Left colon (tissue), 2 donors: ENCODE measurements at regions not wholly inside any gene's neighbourhood (a gene's known extent, or its start where the extent isn't known, plus 50 kb on each side); places are given as distances from the start of the nearest gene placed in this dataset.

Experiments
- ATAC-seq: fragments of 200-7000 bp; cut with Tn5 transposase; one replicate; pipeline ENCODE4 v1.9.1; 2020; ENCODE audit warnings: mild to moderate bottlenecking, moderate library complexity
- DNase-seq, 2 donors: peaks; one replicate each; pipeline ENCODE4 v3.0.0-alpha.2; 2020
- intact Hi-C, 2 donors: fragments of 100-400 bp; cut with DNase I in 1 of 2; cut with micrococcal nuclease in 1 of 2; formaldehyde crosslinking; loops; one replicate each; pipeline versions ENCODE4 v1.11.2 to v1.14.0; 2022; cut with DNase I, micrococcal nuclease
- donor health status: DM: no; HTN: no; CAD: no.
- donor health status: DM: yes; HTN: yes; CAD: no.

DNA sequence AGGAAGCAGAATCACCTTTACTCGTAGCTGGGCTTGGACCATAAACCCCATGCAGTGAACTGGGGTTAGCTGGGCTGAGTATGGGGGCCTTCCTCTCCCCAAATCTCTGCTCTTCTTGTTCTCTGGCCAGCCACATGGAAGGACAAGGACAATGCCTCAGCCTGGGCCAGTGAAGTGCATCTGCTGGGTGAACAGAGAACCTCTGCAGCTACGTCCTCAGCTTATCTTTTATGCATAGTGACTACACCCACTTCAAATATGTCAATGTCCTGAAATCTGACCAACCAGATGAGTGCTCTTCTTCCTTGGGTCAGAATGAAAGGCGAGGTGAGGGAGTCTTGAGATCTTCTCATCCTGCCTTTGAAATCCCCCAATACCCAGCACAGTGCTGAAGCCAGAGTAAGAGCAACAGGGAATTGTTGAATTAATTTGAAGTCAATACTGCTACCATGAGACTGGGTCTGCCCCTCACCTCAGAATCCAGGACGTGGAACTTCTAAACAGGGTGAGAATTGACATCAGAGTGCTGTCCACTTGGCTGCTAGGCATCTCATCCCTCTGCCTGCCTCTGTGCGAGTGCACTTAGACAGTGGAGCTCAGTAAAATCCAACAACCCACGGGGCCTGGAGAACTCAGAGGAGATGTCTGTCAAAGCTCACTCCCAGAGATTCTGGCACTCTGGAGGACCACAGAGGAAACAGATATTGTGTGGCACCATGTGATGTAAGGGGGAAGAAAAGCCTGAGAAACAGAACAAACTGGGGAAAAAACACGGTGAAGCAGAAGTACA, 99.0 kb downstream of the IER5 start:
- ATAC-seq (no peak), DNase-seq (no peak)
- intact Hi-C loops = loop anchor here in 1 of 2 donors (5.0 kb wide), 1 partner anchor 240 kb away; no protein-coding TSS in a partner anchor

DNA sequence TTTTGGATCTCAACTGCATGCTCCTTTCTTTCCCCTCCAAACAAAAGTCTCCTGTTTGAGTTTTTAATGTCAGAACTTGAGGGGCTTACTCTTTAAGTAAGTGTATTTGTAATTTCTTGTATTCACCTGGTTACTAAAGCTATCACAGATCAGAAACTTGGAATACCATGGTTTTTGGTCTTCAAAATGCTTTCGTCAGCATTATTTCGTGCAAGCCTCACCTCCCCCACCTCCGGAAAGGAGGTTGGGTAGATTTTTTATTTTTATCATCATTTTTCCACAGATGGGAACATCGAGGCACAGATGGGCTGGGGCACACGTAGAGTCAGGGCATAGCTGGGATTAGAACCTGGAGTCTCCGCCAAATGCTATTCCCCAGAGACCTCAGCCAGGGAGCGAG, 100.7 kb downstream of the IER5 start:
- DNase-seq = no peak
- intact Hi-C loops = loop anchor here in 1 of 2 donors (5.0 kb wide), 1 partner anchor 238 kb away; no protein-coding TSS in a partner anchor
- no peak for ATAC-seq

DNA sequence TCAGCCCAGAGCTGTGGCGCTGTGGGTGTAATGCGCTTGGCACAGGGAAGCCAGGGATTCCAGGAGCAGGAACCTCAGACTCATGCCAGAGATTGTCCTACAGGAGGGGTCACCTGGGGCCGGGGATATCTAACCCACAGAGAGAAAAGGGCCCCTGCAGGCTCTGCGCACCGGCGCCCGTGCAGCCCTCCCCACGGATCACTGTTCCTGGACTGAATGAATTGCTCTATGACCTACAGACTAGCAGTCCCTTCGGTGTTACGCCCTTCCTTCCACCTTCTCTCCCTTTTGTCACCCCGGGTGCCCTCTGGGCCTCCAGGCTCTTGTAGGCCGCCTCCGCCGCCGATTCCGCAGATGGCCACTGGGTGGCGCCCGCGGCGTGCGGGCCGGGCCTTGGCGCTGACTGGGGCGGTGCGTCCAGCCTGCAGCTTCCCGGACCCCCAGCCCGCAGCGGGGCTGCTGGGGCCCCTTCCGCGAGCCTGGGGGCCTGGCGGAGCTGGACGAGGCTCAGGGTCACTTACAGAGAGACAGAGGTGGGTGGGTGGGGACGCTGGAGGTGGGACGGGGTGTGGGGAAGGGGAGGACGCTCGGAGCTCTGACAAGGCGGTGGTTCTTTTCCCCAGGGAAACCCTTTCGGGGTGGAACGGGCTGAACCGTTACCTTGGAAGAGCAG, 101.3 kb downstream of the IER5 start:
- peak; percentile 45 to 68 for DNase-seq
- peak; percentile 94 for ATAC-seq
- intact Hi-C loops = loop anchor here (5.0 kb wide), 1 partner anchor 237 kb away; no protein-coding TSS in a partner anchor

DNA sequence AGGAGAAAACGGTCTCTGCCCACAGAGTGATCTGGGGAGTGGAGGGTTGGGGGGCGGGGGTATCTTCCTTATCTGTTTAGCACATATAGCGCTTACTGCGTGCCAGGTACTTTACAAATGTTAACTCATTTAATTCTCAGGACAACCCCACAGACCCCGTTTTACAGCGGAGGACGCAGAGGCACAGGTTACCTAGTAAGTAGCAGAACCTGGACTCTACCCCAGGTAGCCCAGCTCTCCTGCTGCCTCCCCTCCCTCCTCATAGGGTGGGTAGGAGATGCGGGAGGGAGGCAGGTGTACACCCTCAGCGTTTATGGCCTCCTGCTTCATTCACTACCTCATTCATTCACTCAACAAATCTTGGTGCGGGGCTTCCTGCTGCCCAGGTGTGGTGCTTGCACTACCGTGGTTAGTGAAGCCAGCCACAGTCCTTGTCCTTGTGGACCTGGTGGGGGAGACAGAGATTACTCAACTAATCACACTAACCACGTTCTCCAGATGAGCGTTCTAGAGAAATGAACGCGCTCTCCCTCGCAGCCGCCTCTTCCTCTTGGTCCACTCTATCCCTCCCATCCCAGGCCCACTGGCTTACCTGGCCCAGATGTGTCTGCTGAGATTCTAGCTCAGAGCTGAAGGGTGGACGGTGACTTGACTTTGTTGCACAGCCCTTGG, 102.0 kb downstream of the IER5 start:
- DNase-seq (no peak), ATAC-seq (peak; percentile 16)
- intact Hi-C loops = loop anchor here in 1 of 2 donors (5.0 kb wide), 1 partner anchor 237 kb away; no protein-coding TSS in a partner anchor

DNA sequence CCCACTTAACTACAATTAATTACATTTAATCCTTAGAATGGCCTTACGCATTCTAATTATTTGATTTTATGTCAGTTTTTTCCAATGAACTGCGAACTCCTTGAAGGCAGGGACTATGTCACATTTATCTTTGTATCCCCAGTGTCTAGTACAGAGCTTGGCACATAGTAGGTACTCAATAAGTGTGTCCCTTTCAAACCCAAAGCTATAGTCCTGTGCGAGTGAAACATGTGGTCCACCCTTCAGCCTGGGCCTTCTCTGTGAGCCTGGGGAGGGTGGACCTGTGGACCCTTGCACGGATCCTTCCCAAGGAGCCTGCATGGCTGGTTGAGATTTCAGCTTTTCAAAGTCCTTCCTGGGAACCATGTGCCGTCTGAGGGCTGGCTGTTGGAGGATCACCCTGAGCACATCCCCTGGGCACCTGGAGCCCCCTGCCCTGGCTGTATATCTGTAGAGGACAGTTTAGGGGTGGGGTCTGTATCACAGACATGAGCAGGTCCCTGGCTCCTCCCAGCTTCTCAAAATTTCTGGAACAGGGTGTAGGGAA, 103.1 kb downstream of the IER5 start:
- ATAC-seq = no peak
- no peak for DNase-seq
- intact Hi-C loops = loop anchor here in 1 of 2 donors (5.0 kb wide), 1 partner anchor 236 kb away; no protein-coding TSS in a partner anchor

DNA sequence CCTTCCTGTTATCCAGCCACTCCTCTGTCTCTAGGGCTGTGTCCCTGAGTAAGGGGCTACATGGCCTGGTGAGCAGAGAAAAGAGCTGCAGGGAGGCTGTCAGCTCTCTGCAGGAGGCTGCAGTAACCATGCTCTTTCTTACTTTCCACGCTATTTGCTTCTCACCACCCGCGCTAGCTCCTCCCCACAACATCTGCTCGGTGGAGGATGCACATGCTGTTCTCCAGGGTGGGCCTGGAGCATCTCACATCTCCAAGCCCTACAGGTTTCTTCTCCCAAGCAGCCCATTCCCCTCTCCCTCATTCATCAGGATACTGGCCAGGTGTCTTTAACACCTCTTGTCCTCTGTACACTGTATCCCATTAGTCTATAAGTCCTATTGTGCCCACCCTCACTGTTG, 103.8 kb downstream of the IER5 start:
- intact Hi-C loops = loop anchor here in 1 of 2 donors (5.0 kb wide), 1 partner anchor 235 kb away; no protein-coding TSS in a partner anchor
- ATAC-seq (no peak), DNase-seq (no peak)

DNA sequence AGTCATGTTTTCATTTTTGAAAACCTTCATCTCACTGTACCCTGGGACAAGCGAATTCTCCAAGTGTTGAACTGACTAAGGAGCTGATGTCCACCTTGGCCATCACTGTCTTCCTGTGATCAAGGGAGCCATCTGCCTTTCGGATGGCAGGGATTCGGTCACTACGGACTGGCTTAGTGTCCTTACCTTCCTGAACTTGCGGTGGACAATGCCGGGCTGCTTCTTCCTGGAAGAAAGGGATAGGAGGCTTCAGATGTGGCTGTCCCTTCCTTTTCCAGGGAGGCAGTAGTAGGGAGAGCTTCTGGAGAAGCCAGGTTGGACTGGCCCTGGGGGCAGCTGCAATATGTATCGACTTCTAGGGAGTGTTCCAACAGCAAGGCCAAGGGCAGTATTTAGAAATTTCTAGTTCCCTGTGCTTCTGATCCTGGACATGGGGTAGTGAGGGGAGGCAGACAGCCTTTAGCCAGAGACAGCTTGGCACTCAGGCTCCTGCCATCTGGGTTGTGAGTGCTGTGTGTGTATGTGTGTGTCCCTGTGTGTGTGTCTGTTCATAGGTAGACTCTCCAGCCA, 114.6 kb downstream of the IER5 start:
- DNase-seq = no peak
- no peak for ATAC-seq
- intact Hi-C loops = no loop called here

DNA sequence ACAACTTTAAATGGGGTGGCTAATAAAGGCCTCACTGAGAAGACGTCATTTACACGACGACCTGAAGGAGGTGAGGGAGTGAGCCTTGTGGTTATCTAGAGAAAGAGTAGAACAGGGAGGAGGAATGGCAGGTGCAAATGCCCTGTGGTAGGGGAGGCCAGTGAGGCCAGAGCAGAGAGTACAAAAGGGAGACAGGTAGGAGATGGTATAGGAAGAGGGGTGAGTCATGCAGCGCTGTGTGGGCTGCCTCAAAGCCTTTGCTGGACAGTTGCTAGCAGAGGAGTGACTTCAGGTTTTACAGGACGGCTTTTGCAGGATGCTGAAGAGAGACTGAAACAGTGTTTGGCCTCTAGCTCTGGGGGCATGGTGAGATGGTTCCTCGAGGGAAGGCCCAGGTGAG, 116.0 kb downstream of the IER5 start:
- ATAC-seq (no peak), DNase-seq (no peak)
- intact Hi-C loops = no loop called here

DNA sequence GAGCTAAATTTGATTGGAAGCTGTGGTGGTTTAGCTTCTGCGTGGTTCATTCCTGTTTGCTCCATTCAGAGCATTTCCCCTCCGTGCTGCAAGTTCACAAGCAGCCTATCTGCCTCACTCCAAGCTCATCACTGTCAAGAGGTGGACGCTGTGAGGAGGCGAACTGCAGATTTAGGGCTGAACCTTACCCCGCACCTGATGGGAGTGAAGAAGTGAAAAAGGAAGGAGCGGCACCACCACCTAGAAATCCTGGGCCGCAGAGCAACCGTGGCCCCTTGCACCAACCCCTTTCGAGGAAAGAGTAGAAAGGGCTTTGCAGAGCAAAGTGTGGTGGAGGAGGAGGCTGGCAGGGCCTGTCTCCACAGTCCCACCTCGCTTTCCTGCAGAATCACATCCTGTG, 117.4 kb downstream of the IER5 start:
- intact Hi-C loops = no loop called here
- DNase-seq (no peak), ATAC-seq (no peak)

DNA sequence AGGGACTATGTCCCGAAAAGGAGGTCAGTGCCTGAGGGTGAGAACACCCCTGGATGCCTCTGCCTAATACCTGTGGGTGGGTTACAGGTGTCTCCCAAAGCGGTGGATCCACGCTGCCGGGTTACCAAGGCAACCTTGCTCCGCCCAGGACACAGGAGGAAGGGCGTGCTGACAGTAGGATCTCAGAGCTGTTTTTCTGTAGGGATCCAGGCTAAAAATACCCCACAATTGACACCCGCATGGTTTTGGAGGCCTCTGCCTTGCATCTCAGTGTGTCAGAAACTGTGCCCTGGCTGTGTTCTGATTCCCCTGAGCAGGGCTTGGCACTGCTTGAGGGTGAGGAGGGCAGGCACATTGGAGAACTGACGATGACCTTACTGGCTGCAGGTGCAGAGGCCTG, 118.0 kb downstream of the IER5 start:
- DNase-seq (no peak), ATAC-seq (no peak)
- intact Hi-C loops = no loop called here

DNA sequence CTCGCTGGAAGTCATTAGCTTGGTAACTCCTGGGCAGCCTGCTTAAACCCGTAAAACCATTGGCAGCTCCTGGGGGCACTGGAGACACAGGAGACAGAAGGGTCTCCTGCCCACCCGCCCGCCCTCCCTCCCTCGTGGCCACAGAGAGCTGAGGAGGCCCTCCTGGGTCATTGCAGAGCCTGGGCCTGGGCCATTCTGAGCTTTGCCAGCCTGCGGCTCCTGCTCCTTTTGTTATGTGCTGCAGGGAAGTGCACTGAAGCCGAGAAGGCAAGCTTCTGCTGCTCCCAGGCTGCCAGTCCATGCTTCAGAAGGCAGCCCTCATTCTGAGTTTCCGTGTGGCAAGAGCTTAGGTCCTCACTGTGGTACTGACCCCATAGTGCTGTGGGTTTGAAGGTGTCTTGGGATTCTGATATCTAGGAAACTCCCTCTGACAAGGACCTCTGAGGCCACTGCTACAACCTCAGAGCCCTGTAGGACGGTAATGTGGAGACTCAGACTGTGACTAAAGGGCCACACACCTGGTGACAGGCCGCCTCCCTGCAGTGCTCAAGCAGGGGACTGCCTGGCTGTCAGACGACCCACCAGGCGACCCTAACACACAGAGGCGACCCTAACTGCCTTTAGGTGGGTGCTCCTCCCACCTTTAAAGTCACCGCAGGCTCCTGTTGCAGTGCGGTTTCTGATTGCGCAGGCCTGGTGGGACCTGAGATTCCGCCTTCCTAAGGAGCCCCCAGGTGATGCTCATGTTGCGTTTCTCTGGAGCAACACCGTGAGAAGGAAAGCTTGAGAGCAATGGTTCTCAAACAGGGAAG, 118.7 kb downstream of the IER5 start:
- DNase-seq (no peak), ATAC-seq (no peak)
- intact Hi-C loops = no loop called here

DNA sequence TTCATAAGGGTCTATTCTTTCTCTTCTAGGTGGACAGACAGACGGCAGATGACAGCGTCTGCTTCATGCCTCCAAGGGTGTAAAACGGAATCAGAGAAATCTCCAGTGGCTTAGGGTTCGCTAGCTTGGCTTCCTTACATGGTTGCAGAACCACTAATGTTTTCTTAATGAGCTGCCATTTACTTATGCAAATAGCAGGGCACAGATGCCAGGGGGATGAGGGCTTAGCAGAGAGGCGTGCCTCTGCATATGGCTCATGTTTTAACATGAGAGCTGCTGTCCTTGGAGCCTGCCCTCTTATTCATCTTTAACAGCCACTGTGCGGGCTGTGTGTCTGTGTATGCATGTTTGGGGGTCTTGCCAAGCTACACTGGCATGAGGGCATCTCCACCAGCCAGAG, 119.6 kb downstream of the IER5 start:
- DNase-seq (no peak), ATAC-seq (no peak)
- intact Hi-C loops = no loop called here

DNA sequence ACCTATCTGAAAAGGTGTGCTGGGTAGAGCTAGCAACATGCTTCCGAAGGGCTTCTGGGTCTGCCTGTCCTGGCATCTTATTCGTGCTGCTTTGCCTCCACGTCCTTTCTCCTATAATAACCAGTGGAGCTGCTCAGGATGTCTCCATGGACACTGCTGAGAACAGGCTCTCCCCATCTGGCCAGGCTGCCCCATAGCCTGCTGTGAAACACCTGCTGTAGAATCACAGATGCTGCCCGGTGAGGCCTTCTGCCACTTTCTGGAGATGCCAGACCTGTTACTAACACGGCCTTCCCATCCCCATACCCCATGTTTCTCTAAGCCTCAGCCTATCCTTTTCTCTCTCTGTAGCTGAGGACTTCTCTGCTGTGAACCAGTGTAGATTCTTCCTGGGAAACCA, 120.5 kb downstream of the IER5 start:
- DNase-seq = no peak
- intact Hi-C loops = no loop called here
- no peak for ATAC-seq

DNA sequence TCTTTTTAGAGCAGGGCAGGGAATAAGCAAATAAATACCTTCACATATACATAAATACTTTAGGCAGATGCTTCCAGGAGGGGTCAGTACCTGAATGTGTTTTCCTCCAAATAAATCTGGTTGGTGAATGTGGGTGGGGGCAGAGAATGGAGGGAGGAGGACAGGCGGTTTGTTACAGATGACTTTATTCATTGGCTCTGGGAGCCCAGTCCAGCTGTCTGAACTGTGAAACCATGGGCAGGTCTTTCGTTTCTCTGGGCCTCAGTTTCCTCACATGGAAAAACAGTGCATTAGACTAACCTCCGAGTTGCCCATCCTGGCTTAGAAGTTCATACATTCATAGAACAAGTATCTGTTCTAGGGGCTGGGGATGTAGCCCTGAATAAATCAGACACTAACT, 124.6 kb downstream of the IER5 start:
- ATAC-seq = no peak
- intact Hi-C loops = no loop called here
- DNase-seq = no peak

DNA sequence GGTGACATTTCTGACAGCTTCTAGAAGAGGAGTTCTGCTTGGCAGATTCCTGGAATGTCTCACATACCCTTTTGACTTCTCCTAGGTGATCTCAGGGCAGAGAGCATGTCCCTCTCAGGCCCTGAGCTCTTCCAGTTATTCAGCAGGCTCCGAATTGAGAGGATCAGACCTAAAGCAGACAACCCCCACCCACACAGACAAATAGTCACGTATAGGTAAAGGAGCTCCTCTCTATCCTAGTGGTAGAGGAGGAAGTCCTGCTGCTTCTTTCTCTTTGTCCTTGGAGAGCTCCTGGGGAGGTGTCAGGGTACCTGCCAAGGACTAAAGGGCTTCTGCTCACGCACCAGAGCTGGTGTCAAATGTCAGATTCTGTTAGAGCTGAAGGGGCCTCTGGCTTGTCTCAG, 128.1 kb downstream of the IER5 start:
- DNase-seq (no peak), ATAC-seq (no peak)
- intact Hi-C loops = no loop called here

DNA sequence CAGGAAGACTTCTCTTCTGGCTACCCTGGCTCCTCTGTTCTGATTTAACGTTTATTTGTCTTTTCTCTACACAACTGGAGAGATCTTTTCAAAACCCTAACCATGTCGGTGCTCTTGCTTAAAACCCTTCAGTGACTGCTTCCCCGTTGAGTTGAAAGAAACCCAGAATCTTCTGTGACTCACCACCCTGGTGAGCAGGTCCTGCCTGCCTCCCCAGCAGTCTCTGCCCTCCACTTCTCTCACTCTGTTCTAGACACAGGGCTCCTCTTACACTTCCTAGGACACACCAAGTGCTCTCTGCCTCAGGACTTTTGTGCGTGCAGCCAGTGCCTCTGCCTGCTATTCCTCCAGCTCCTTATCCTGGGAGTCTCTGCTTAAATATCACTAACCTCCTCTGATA, 131.4 kb downstream of the IER5 start:
- ATAC-seq (no peak), DNase-seq (no peak)
- intact Hi-C loops = no loop called here

DNA sequence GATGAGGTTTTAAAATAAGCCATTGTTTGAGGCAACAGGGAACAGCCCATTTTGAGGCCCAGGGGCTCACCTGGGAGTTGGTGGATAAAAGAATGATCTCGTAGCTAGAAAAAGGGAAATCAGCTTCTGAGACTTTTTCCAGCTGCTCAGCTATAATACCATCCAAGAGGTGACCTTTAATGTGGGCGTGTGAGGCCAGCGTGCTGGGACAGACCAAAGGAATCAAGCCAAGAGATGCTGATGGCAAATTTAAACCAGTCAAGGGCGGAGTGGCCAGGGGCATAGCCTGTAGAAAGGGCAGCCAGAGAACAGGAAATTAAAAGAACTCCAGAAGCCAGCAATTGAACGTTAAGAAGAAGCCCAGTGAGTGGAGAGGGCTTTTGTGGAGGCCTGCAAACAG, 132.6 kb downstream of the IER5 start:
- DNase-seq (no peak), ATAC-seq (no peak)
- intact Hi-C loops = no loop called here

DNA sequence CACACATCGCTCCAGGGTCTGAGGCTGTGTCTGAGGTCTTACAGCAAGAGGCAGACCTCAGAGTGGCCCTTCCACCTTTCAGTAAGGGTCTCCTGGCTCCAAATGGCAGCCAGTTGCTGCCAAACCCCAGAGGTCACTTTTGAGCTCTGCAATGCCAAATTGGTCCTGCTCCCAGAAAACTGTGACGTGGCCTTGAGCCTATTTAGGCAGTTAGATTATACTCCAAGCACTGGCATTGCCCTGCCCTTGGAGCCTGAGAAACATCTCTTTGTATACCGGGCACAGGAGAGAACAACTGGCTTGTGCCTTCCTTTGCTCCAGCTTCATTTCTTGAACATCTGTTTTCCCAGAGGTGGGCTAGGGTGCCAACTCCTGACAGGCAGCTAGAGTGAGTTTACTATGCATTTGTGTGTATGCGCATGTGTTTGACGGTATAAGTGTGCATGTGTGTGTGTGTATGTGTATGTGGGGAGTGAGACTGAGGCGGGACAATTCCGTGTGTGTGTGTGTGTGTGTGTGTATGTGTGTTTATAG, 134.5 kb downstream of the IER5 start:
- intact Hi-C loops = no loop called here
- no peak for ATAC-seq

More for the DNA sequence above, 134.5 kb downstream of the IER5 start:
- no peak for DNase-seq
